ENCODE measurements at regions not wholly inside any gene's neighbourhood (a gene's known extent, or its start where the extent isn't known, plus 50 kb on each side); places are given as distances from the start of the nearest gene placed in this dataset.

GRCh38 chr13:47216176-47216822 is 319.4 kb upstream of the HTR2A start:
- no peaks in the 10 kb centered on the region for H3K36me3 ChIP-seq (ENCODE audit: control insufficient read depth, insufficient read depth, low read length)
- H3K27me3 ChIP-seq (ENCODE audit: control insufficient read depth, insufficient read depth, low read length), result no peaks in the 10 kb centered on the region
- TF ChIP-seq CTCF (IDR thresholded peaks at IDR 0.05; ENCODE audit: insufficient read depth, low read length, poor library complexity, severe bottlenecking), result no peak
- DNase-seq (ENCODE audit: low read depth), result peak; percentile 50
- H3K4me3 ChIP-seq (ENCODE audit: low read depth, low read length), result no peak overlapping the region

GRCh38 chr13:47215736-47216135 is 318.9 kb upstream of the HTR2A start:
- Histone ChIP-seq H3K4me3 (ENCODE audit: low read depth, low read length) (no peak overlapping the region), H3K27me3 (ENCODE audit: control insufficient read depth, insufficient read depth, low read length) (no peaks in the 10 kb centered on the region), H3K36me3 (ENCODE audit: control insufficient read depth, insufficient read depth, low read length) (no peaks in the 10 kb centered on the region)
- peak; percentile 69 for DNase-seq (ENCODE audit: low read depth)
- no peak for TF ChIP-seq CTCF (IDR thresholded peaks at IDR 0.05; ENCODE audit: insufficient read depth, low read length, poor library complexity, severe bottlenecking)

GRCh38 chr13:47213047-47213446 is 316.2 kb upstream of the HTR2A start:
- Histone ChIP-seq H3K4me3 (ENCODE audit: low read depth, low read length) (no peak overlapping the region), H3K27me3 (ENCODE audit: control insufficient read depth, insufficient read depth, low read length) (no peaks in the 10 kb centered on the region), H3K36me3 (ENCODE audit: control insufficient read depth, insufficient read depth, low read length) (no peaks in the 10 kb centered on the region)
- no peak for TF ChIP-seq CTCF (IDR thresholded peaks at IDR 0.05; ENCODE audit: insufficient read depth, low read length, poor library complexity, severe bottlenecking)
- DNase-seq (ENCODE audit: low read depth), result no peak

- H3K4me3 ChIP-seq (ENCODE audit: low read depth, low read length), result no peak overlapping the region
- DNase-seq (ENCODE audit: low read depth), result no peak
- no peak for TF ChIP-seq CTCF (IDR thresholded peaks at IDR 0.05; ENCODE audit: insufficient read depth, low read length, poor library complexity, severe bottlenecking)
- H3K36me3 ChIP-seq (ENCODE audit: control insufficient read depth, insufficient read depth, low read length), result no peaks in the 10 kb centered on the region
- no peaks in the 10 kb centered on the region for H3K27me3 ChIP-seq (ENCODE audit: control insufficient read depth, insufficient read depth, low read length)
Observed at GRCh38 chr13:47211106-47211505, 314.3 kb upstream of the HTR2A start.

GRCh38 chr13:47206111-47206510 is 309.3 kb upstream of the HTR2A start:
- no peak for DNase-seq (ENCODE audit: low read depth)
- TF ChIP-seq CTCF (IDR thresholded peaks at IDR 0.05; ENCODE audit: insufficient read depth, low read length, poor library complexity, severe bottlenecking), result no peak
- H3K4me3 ChIP-seq (ENCODE audit: low read depth, low read length), result no peak overlapping the region

GRCh38 chr13:47190696-47191305 is 293.9 kb upstream of the HTR2A start:
- Histone ChIP-seq H3K36me3 (ENCODE audit: control insufficient read depth, insufficient read depth, low read length) (no peaks in the 10 kb centered on the region), H3K27me3 (ENCODE audit: control insufficient read depth, insufficient read depth, low read length) (no peaks in the 10 kb centered on the region), H3K4me3 (ENCODE audit: low read depth, low read length) (no peak overlapping the region)
- DNase-seq (ENCODE audit: low read depth), result no peak
- no peak for TF ChIP-seq CTCF (IDR thresholded peaks at IDR 0.05; ENCODE audit: insufficient read depth, low read length, poor library complexity, severe bottlenecking)

More at GRCh38 chr13:47206111-47206510, 309.3 kb upstream of the HTR2A start:
- Histone ChIP-seq H3K27me3 (ENCODE audit: control insufficient read depth, insufficient read depth, low read length) (no peaks in the 10 kb centered on the region), H3K36me3 (ENCODE audit: control insufficient read depth, insufficient read depth, low read length) (no peaks in the 10 kb centered on the region)

All from kidney epithelial cell (primary cell).